ENCODE measurements at regions not wholly inside any gene's neighbourhood (a gene's known extent, or its start where the extent isn't known, plus 50 kb on each side); places are given as distances from the start of the nearest gene placed in this dataset.

- no peak for DNase-seq (ENCODE audit: low read depth)
Observed at GRCh38 chr11:79932612-79933011, 491.8 kb upstream of the TENM4 start.

GRCh38 chr11:79931692-79932091, 490.9 kb upstream of the TENM4 start:
- no peak for DNase-seq (ENCODE audit: low read depth)

- no peak for DNase-seq (ENCODE audit: low read depth)
Observed at GRCh38 chr11:79926707-79927106, 485.9 kb upstream of the TENM4 start.

GRCh38 chr11:79925570-79925969, 484.7 kb upstream of the TENM4 start:
- no peak for DNase-seq (ENCODE audit: low read depth)

- DNase-seq (ENCODE audit: low read depth) = no peak
Observed at GRCh38 chr11:79922641-79923040, 481.8 kb upstream of the TENM4 start.

- no peak for DNase-seq (ENCODE audit: low read depth)
Observed at GRCh38 chr11:79920480-79920879, 479.6 kb upstream of the TENM4 start.

GRCh38 chr11:79919350-79919749, 478.5 kb upstream of the TENM4 start:
- DNase-seq (ENCODE audit: low read depth) = no peak

- DNase-seq (ENCODE audit: low read depth) = no peak
Observed at GRCh38 chr11:79918846-79919245, 478.0 kb upstream of the TENM4 start.

GRCh38 chr11:79906164-79906563, 465.3 kb upstream of the TENM4 start:
- DNase-seq (ENCODE audit: low read depth) = no peak

- peak; percentile 66 for DNase-seq (ENCODE audit: low read depth)
Observed at GRCh38 chr11:79902493-79902892, 461.7 kb upstream of the TENM4 start.

GRCh38 chr11:79897896-79898295, 457.1 kb upstream of the TENM4 start:
- no peak for DNase-seq (ENCODE audit: low read depth)

- DNase-seq (ENCODE audit: low read depth) = peak; percentile 41
Observed at GRCh38 chr11:79896258-79896657, 455.4 kb upstream of the TENM4 start.

GRCh38 chr11:79894111-79894510, 453.3 kb upstream of the TENM4 start:
- no peak for DNase-seq (ENCODE audit: low read depth)

GRCh38 chr11:79890272-79890671, 449.4 kb upstream of the TENM4 start:
- DNase-seq (ENCODE audit: low read depth) = no peak

GRCh38 chr11:79864882-79865281, 424.1 kb upstream of the TENM4 start:
- DNase-seq (ENCODE audit: low read depth) = no peak

- DNase-seq (ENCODE audit: low read depth) = no peak
Observed at GRCh38 chr11:79860336-79860735, 419.5 kb upstream of the TENM4 start.

GRCh38 chr11:79857377-79858214, 416.8 kb upstream of the TENM4 start:
- DNase-seq (ENCODE audit: low read depth) = no peak

- DNase-seq (ENCODE audit: low read depth) = no peak
Observed at GRCh38 chr11:79852176-79852575, 411.3 kb upstream of the TENM4 start.

- DNase-seq (ENCODE audit: low read depth) = no peak
Observed at GRCh38 chr11:79845002-79845709, 404.3 kb upstream of the TENM4 start.

GRCh38 chr11:79834015-79834414, 393.2 kb upstream of the TENM4 start:
- no peak for DNase-seq (ENCODE audit: low read depth)

GRCh38 chr11:79830446-79830845, 389.6 kb upstream of the TENM4 start:
- DNase-seq (ENCODE audit: low read depth) = no peak

- no peak for DNase-seq (ENCODE audit: low read depth)
Observed at GRCh38 chr11:79829891-79830290, 389.1 kb upstream of the TENM4 start.

GRCh38 chr11:79822766-79823165, 381.9 kb upstream of the TENM4 start:
- no peak for DNase-seq (ENCODE audit: low read depth)
